ENCODE measurements at regions not wholly inside any gene's neighbourhood (a gene's known extent, or its start where the extent isn't known, plus 50 kb on each side); places are given as distances from the start of the nearest gene placed in this dataset.
"Not testable (repeated sequence)": the region's sequence is repeated elsewhere in the genome, so short reads cannot be mapped to it uniquely, and the experiment has no call there.

GRCh38 chr6:4491501-4492260, 284.5 kb upstream of the CDYL start:
- DNase-seq, result no peak

DNA sequence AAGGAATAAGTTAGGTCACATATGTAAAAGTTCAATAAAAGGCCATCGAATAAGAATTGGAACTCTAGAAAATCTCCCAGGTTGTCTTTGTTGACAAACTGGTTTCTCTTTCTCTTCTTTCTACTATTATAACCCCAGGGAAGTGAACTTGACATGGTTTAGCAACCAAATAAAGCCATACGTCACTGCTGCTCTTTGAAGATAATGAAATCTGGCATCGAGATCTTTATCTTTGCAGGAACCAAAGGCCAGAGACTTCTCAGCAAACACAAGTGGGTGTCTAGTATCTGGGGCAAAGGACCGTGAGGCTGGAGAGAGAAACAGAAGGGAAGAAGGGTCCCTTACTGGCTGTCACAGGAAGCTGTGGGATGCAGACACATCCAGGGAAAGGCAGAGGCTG, 286.7 kb upstream of the CDYL start:
- DNase-seq, result no peak

- DNase-seq, result no peak
Measured at GRCh38 chr6:4488389-4488788, 287.8 kb upstream of the CDYL start.

- no peak for DNase-seq
Measured at GRCh38 chr6:4487538-4487937, 288.7 kb upstream of the CDYL start.

DNA sequence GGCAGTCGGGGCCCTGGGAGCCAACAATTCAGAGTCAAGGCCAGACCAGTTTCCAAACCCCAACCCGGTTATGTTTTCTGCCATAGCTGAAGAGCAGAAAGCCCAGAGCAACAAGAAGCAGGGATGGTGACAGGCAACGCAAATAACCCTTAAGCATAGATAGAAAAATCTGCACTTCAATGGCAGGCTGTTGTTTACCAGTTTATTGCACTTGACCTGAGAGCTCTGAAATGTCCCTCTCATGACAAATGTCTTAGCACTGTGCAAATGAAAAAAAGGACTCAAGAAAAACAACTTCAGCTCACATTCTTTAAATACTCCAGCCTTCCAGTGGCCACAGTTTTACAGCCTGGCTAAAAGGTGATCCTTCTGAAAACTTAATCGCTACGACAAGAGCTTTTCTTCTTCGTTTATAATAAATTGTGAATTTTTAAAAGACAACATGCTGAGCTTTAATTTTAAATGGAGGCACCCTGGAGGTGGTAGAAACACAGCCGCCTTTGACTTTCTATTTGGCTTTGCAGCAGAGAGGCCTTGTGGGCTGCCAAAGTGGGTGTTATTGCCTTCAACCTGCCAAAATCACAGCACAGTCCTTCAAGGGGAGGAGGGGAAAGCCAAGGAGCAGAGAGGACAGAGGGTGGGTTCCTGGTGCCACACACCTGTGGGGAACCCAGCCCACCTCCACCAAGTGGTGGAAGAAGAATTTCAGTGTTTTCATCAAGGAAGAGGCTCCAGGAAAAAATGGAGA, 289.5 kb upstream of the CDYL start:
- DNase-seq, result no peak

DNA sequence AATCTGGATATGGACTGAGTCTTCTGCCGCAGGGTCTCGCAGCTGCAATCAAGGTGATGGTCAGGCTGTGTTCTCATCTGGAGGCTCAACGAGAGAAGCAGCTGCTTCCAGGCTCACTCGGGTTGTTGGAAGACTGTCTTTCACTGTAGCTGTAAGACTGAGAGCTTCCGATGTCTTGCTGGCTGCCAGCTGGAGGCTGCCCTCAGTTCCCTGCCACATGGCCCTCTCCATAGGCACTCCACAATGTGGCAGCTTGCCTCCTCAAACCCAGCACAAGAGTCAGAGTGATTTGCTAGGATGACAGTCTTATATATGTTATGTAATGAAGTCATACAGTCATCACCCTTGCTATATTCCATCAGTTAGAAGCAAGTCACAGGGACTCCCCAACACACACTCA, 290.5 kb upstream of the CDYL start:
- no peak for DNase-seq

- DNase-seq, result no peak
Measured at GRCh38 chr6:4482461-4482860, 293.7 kb upstream of the CDYL start.

- DNase-seq, result no peak
Measured at GRCh38 chr6:4480788-4481735, 295.1 kb upstream of the CDYL start.

DNA sequence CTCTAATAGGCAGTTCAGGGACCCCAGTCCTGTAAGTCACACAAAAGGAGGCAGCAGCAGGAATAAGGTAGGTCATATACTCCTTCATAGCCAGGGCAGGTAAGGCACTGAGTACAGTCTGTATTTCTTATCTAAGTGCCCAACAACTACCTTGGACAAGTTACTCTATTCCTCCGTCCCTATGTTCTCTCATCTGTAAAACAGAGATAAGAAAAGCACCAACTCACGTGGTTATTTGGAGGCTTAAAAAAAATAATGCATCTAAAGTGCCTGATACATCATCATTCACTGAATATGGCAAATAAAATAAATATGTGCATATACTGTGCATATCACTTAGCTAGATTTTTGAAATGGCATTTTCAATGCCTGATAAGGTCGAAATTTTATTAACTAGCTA, 298.1 kb upstream of the CDYL start:
- no peak for DNase-seq

- DNase-seq, result no peak
Measured at GRCh38 chr6:4474810-4475209, 301.4 kb upstream of the CDYL start.

GRCh38 chr6:4472969-4473642, 303.1 kb upstream of the CDYL start:
- no peak for DNase-seq

GRCh38 chr6:4472222-4472621, 304.0 kb upstream of the CDYL start:
- DNase-seq, result no peak

DNA sequence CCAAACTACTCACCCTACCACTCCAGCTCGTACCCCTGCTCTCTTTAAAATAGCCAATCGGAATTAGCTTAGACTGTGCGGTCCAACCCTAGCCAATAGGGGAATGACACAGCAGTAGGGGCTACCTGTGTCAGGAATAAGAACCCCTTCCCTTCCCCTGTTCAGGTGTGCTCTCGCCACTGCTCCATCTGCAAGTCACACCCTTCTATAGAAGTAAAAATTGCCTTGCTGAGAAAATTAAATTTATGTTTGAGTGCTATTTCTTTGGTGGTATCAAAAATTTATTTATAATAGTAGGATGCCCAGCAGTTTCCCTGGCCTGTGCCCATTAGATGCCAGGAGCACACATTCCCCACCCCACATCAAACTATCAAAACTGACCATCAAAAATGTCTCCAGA, 304.7 kb upstream of the CDYL start:
- not testable (repeated sequence) for DNase-seq

GRCh38 chr6:4470698-4471210, 305.4 kb upstream of the CDYL start:
- DNase-seq, result no peak

DNA sequence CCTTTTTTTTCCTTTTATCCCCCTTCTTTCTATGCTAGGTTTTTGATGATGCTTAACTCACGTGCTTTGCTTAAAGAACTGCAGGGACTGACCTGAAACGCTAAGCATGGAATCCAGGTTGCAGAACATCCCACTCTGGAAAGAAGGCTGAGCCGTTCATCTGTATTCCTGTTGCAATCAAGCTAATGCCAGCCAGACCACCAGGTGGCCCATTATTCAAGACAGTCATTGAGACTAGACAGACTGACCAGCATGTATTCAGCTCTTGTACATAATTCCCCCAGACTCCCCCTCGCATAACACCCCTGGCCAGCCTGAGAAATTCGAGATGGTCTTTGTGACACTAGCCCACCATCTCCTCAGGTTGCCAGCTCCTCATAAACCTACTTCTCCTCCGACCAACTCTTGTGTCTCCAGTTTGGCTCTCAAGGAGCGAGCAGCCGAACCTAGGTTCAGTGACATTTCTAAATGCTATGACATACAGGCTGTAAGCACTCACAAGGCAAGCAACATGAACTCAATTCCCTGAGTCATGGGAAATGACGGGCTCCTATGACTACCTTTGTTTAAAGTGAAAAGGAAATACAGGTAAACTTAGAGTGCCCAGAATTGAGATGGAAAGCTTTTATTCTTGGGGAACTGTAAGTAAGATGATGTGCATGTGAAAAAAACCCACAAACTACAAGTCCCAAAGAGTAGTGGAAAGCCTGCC, 309.3 kb upstream of the CDYL start:
- no peak for DNase-seq

- no peak for DNase-seq
Measured at GRCh38 chr6:4466261-4466660, 309.9 kb upstream of the CDYL start.

- no peak for DNase-seq
Measured at GRCh38 chr6:4464638-4465037, 311.6 kb upstream of the CDYL start.

- no peak for DNase-seq
Measured at GRCh38 chr6:4463236-4463635, 313.0 kb upstream of the CDYL start.

GRCh38 chr6:4460586-4461475, 315.4 kb upstream of the CDYL start:
- peak; percentile 47 for DNase-seq

GRCh38 chr6:4459996-4460395, 316.2 kb upstream of the CDYL start:
- no peak for DNase-seq

Measured in occipital lobe (tissue), 1 donor.